ENCODE measurements at regions not wholly inside any gene's neighbourhood (a gene's known extent, or its start where the extent isn't known, plus 50 kb on each side); places are given as distances from the start of the nearest gene placed in this dataset.

DNA sequence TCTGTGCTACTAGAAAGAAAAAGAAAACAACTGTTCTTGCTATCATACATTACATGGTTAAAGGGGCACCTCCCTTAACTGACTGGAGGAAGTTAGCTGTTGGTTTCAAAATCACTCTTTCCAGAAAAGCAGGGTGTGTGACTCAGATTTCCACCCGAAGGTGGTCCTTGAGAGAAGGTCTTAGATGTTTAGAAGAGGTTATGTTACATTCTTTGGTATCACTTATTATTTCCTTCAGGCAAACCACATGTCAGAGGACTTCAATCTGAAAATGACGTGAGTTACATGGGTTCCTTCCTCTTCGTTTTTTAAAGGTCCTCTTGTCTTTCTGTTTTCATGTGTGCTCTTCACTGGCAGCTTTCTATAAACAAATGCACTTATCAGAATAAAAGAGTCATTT is 307.9 kb upstream of the CBLB start:
- TF ChIP-seq, protein P1, sequence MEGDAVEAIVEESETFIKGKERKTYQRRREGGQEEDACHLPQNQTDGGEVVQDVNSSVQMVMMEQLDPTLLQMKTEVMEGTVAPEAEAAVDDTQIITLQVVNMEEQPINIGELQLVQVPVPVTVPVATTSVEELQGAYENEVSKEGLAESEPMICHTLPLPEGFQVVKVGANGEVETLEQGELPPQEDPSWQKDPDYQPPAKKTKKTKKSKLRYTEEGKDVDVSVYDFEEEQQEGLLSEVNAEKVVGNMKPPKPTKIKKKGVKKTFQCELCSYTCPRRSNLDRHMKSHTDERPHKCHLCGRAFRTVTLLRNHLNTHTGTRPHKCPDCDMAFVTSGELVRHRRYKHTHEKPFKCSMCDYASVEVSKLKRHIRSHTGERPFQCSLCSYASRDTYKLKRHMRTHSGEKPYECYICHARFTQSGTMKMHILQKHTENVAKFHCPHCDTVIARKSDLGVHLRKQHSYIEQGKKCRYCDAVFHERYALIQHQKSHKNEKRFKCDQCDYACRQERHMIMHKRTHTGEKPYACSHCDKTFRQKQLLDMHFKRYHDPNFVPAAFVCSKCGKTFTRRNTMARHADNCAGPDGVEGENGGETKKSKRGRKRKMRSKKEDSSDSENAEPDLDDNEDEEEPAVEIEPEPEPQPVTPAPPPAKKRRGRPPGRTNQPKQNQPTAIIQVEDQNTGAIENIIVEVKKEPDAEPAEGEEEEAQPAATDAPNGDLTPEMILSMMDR (IDR thresholded peaks at IDR 0.05): no peak
- no peak for TF ChIP-seq ZFX (IDR thresholded peaks at IDR 0.05; ENCODE audit: borderline replicate concordance)

Data from 22Rv1 (cell line).